ENCODE measurements at regions not wholly inside any gene's neighbourhood (a gene's known extent, or its start where the extent isn't known, plus 50 kb on each side); places are given as distances from the start of the nearest gene placed in this dataset.

- Mint-ChIP-seq H3K4me1 (no peaks in the 10 kb centered on the region), H3K36me3 (ENCODE audit: insufficient read depth in 1 of 3, low read depth in 3 of 3) (no peaks in the 10 kb centered on the region), H3K4me3 (no peak overlapping the region), H3K9me3 (no peaks in the 10 kb centered on the region; a peak in 1 of 5 replicates), H3K27ac (no peak overlapping the region), H3K27me3 (ENCODE audit: low read depth) (no peaks in the 10 kb centered on the region)
- no peak overlapping the region for H3K4me2 ChIP-seq (ENCODE audit: insufficient read depth, insufficient read length, low read length)
- no peak overlapping the region for H2BK120ac ChIP-seq (ENCODE audit: low read depth, low read length, poor library complexity, severe bottlenecking)
- no peak overlapping the region for H2AFZ ChIP-seq (ENCODE audit: low read length)
- H2BK12ac ChIP-seq (ENCODE audit: insufficient read length, low read depth, low read length), result no peak overlapping the region
- H3K79me2 ChIP-seq (ENCODE audit: insufficient read depth, low read length), result no peaks in the 10 kb centered on the region
- H3K27me3 ChIP-seq (ENCODE audit: insufficient read depth, low read length), result no peaks in the 10 kb centered on the region; the same call in 1 of the 2 replicates
- no peak overlapping the region for H2BK5ac ChIP-seq (ENCODE audit: insufficient read length, low read length)
- no peak overlapping the region for H3K14ac ChIP-seq (ENCODE audit: insufficient read depth, low read length)
- H4K5ac ChIP-seq (ENCODE audit: insufficient read length, low read depth, low read length), result no peak overlapping the region
- H3K56ac ChIP-seq (ENCODE audit: insufficient read length, low read depth, low read length), result no peak overlapping the region
- H3K4ac ChIP-seq (ENCODE audit: low read depth, low read length), result no peak overlapping the region
- H3K9me3 ChIP-seq (ENCODE audit: control insufficient read depth, low read depth, low read length), result no peaks in the 10 kb centered on the region
- no peak overlapping the region for H2BK20ac ChIP-seq (ENCODE audit: low read depth, low read length, poor library complexity, severe bottlenecking)
- no peak overlapping the region for H3T11ph ChIP-seq (ENCODE audit: low read length)
- H4K91ac ChIP-seq (ENCODE audit: insufficient read length, low read depth, low read length), result no peak overlapping the region
- no peak overlapping the region for H3K18ac ChIP-seq (ENCODE audit: insufficient read length, low read depth, low read length)
- no peak overlapping the region for H3K9ac ChIP-seq (ENCODE audit: extremely low read depth, insufficient read length, low read length)
- H3K23ac ChIP-seq (ENCODE audit: insufficient read length, low read depth, low read length), result no peak overlapping the region
- H4K8ac ChIP-seq (replicated peaks; ENCODE audit: insufficient read length, low read depth, low read length), result no peak overlapping the region
- no peaks in the 10 kb centered on the region for H3K79me1 ChIP-seq (ENCODE audit: insufficient read depth, low read depth, low read length, poor library complexity, severe bottlenecking)
- H3K4me1 ChIP-seq (ENCODE audit: insufficient read depth, low read length), result no peaks in the 10 kb centered on the region
- H4K20me1 ChIP-seq (ENCODE audit: control insufficient read depth, insufficient read depth, insufficient read length), result no peaks in the 10 kb centered on the region
- no peaks in the 10 kb centered on the region for H3K23me2 ChIP-seq (ENCODE audit: insufficient read length, low read depth, low read length, poor library complexity, severe bottlenecking)
- no peak for DNase-seq
- no peak overlapping the region for H3K27ac ChIP-seq (ENCODE audit: insufficient read length, low read depth, low read length)
- H2BK15ac ChIP-seq (ENCODE audit: low read depth, low read length), result no peak overlapping the region
- H2AK5ac ChIP-seq (ENCODE audit: insufficient read length, low read length), result no peak overlapping the region
- TF ChIP-seq, protein P1, sequence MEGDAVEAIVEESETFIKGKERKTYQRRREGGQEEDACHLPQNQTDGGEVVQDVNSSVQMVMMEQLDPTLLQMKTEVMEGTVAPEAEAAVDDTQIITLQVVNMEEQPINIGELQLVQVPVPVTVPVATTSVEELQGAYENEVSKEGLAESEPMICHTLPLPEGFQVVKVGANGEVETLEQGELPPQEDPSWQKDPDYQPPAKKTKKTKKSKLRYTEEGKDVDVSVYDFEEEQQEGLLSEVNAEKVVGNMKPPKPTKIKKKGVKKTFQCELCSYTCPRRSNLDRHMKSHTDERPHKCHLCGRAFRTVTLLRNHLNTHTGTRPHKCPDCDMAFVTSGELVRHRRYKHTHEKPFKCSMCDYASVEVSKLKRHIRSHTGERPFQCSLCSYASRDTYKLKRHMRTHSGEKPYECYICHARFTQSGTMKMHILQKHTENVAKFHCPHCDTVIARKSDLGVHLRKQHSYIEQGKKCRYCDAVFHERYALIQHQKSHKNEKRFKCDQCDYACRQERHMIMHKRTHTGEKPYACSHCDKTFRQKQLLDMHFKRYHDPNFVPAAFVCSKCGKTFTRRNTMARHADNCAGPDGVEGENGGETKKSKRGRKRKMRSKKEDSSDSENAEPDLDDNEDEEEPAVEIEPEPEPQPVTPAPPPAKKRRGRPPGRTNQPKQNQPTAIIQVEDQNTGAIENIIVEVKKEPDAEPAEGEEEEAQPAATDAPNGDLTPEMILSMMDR (conservative IDR thresholded peaks at IDR 0.05), result no peak
- no CpG with 5 or more reads among the region's 2 CpGs for WGBS (ENCODE audit: extremely low coverage, insufficient read length, low lambda C conversion rate)
These were observed 1044.6 kb downstream of the CDH11 start for GRCh38 chr16:64077242-64077641.

All from H9 (cell line).